ENCODE measurements at regions not wholly inside any gene's neighbourhood (a gene's known extent, or its start where the extent isn't known, plus 50 kb on each side); places are given as distances from the start of the nearest gene placed in this dataset.

DNA sequence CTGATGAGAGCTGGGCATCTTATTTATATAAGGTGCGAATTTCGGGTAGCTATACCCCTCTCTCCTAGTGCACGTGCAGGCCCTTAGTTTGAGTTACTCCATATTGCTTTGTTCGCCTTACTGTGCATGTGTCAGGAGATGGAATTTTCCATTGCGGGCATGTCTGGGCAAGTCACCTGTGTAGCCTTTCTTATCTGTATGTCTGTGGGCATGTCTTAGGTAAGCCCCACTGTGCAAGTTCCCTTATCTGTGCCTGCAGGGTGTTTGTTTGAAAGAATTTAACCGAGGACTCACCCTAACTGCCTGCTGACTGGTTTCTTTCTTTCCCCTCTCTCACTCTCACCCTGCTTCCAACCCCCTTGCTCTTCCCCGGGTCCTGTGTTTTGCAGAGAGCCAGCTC lies 140.7 kb upstream of the RANBP3L start:
- TF ChIP-seq, protein P1, sequence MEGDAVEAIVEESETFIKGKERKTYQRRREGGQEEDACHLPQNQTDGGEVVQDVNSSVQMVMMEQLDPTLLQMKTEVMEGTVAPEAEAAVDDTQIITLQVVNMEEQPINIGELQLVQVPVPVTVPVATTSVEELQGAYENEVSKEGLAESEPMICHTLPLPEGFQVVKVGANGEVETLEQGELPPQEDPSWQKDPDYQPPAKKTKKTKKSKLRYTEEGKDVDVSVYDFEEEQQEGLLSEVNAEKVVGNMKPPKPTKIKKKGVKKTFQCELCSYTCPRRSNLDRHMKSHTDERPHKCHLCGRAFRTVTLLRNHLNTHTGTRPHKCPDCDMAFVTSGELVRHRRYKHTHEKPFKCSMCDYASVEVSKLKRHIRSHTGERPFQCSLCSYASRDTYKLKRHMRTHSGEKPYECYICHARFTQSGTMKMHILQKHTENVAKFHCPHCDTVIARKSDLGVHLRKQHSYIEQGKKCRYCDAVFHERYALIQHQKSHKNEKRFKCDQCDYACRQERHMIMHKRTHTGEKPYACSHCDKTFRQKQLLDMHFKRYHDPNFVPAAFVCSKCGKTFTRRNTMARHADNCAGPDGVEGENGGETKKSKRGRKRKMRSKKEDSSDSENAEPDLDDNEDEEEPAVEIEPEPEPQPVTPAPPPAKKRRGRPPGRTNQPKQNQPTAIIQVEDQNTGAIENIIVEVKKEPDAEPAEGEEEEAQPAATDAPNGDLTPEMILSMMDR (IDR thresholded peaks at IDR 0.05; ENCODE audit: low read depth, low read length, poor library complexity, severe bottlenecking): no peak
- TF ChIP-seq EZH2phosphoT487 (IDR thresholded peaks at IDR 0.05; ENCODE audit: borderline replicate concordance, low read length): no peak

Data from DOHH2 (cell line).